Adrenal gland (tissue), 5 donors: ENCODE measurements at regions not wholly inside any gene's neighbourhood (a gene's known extent, or its start where the extent isn't known, plus 50 kb on each side); places are given as distances from the start of the nearest gene placed in this dataset.

Experiments used
- CTCF ChIP-seq, 6 experiments: fragments of 450-650 bp in 4 of 6; fragments of 200-600 bp in 2 of 6; sonication (generic) in 1 of 6; IDR thresholded peaks; 1 replicate in 5 of 6; 2 replicates in 1 of 6; pipeline versions ENCODE4 v1.5.1 to v1.8.0; 2016 to 2021; ENCODE audit warnings: antibody characterized with exemption in 6 of 6, mild to moderate bottlenecking in 2 of 6, moderate library complexity in 1 of 6
- POLR2A ChIP-seq, 2 donors: fragments of 450-650 bp; IDR thresholded peaks; one replicate each; pipeline ENCODE4 v1.6.1; 2017; ENCODE audit warnings: antibody characterized with exemption in 2 of 2, mild to moderate bottlenecking in 2 of 2, moderate library complexity in 1 of 2
- donor health status: DM: no; HTN: no; CAD: no.

- TF ChIP-seq CTCF (IDR thresholded peaks at IDR 0.05) (no peak), POLR2A (IDR thresholded peaks at IDR 0.05) (no peak)
Measured at GRCh38 chr5:106376522-106376921, 1294.2 kb downstream of the EFNA5 start.
